IMR-90 (cell line): ENCODE measurements at regions not wholly inside any gene's neighbourhood (a gene's known extent, or its start where the extent isn't known, plus 50 kb on each side); places are given as distances from the start of the nearest gene placed in this dataset.

ENCODE experiments used
- ATAC-seq: fragments of 200-7000 bp; cut with Tn5 transposase; 2 replicates; pipeline ENCODE4 v1.9.1; 2020; ENCODE audit warnings: low read depth, mild to moderate bottlenecking, moderate library complexity
- BruUV-seq: library from RNA; stranded (reverse); fragments of 400-500 nt; replicated peaks from 2 replicates; lab custom pipeline; 2021; lab: Mats Ljungman, UMichigan
- CTCF ChIA-PET: fragments of 300-600 bp; formaldehyde crosslinking; extraction: SDS; loops from one replicate; lab custom pipeline; 2021; ENCODE audit warnings: antibody characterized with exemption; lab: Yijun Ruan, JAX
- POLR2A ChIA-PET: fragments of 300-600 bp; sonication (Branson Sonifier 250); formaldehyde crosslinking; loops from one replicate; lab custom pipeline; 2022; ENCODE audit warnings: antibody characterized with exemption; ENCODE audit not compliant: unreplicated experiment; lab: Charles Lee
- DNase-seq: peaks from one replicate; pipeline ENCODE4 v3.0.0; 2013
- H2AFZ ChIP-seq: replicated peaks from 2 replicates; pipeline ENCODE3; 2013; ENCODE audit warnings: low read length, mild to moderate bottlenecking; ENCODE audit not compliant: poor library complexity
- H2AK5ac ChIP-seq: 2 replicates; pipeline ENCODE4 v1.6.1; 2013; ENCODE audit warnings: low read depth, low read length, inconsistent platforms
- H2AK9ac ChIP-seq: replicated peaks from 2 replicates; pipeline ENCODE3; 2013; ENCODE audit warnings: mild to moderate bottlenecking, low read depth, low read length, moderate library complexity; ENCODE audit not compliant: poor library complexity
- H2BK120ac ChIP-seq: 2 replicates; pipeline ENCODE4 v1.6.1; 2013; ENCODE audit warnings: low read depth, low read length, inconsistent platforms
- H2BK15ac ChIP-seq: 3 replicates; pipeline ENCODE4 v1.6.1; 2013; ENCODE audit warnings: low read depth, low read length, inconsistent platforms
- H2BK20ac ChIP-seq: 2 replicates; pipeline ENCODE4 v1.6.1; 2013; ENCODE audit warnings: low read depth, mild to moderate bottlenecking, inconsistent platforms, low read length, moderate library complexity
- H2BK5ac ChIP-seq: 2 replicates; pipeline ENCODE4 v1.6.1; 2013; ENCODE audit warnings: mild to moderate bottlenecking, low read depth, low read length, inconsistent platforms; ENCODE audit not compliant: poor library complexity, severe bottlenecking
- H3K14ac ChIP-seq: replicated peaks from 2 replicates; pipeline ENCODE4 v1.6.1; 2013; ENCODE audit warnings: low read depth, low read length, inconsistent platforms
- H3K18ac ChIP-seq: 2 replicates; pipeline ENCODE4 v1.6.1; 2013; ENCODE audit warnings: low read depth, low read length, control low read depth
- H3K23ac ChIP-seq: 2 replicates; pipeline ENCODE4 v1.6.1; 2013; ENCODE audit warnings: low read depth, low read length, inconsistent platforms
- H3K27ac ChIP-seq: 2 replicates; pipeline ENCODE4 v1.5.1; 2013; ENCODE audit warnings: mild to moderate bottlenecking, control low read depth, low read length; ENCODE audit not compliant: insufficient read depth
- H3K27me3 ChIP-seq: 2 replicates; pipeline ENCODE4 v1.6.1; 2013; ENCODE audit warnings: low read length; ENCODE audit not compliant: control insufficient read depth, insufficient read depth
- H3K36me3 ChIP-seq: 2 replicates; pipeline ENCODE4 v1.6.1; 2013; ENCODE audit warnings: low read length, mixed read lengths; ENCODE audit not compliant: control insufficient read depth, insufficient read depth
- H3K4ac ChIP-seq: 2 replicates; pipeline ENCODE4 v1.6.1; 2013; ENCODE audit warnings: low read depth, low read length, inconsistent platforms
- H3K4me1 ChIP-seq: 2 replicates; pipeline ENCODE4 v1.6.1; 2013; ENCODE audit warnings: low read length, mixed read lengths; ENCODE audit not compliant: control insufficient read depth, insufficient read depth
- H3K4me2 ChIP-seq: 2 replicates; pipeline ENCODE4 v1.6.1; 2013; ENCODE audit warnings: low read depth, mild to moderate bottlenecking, control low read depth, low read length, moderate library complexity
- H3K4me3 ChIP-seq: 2 replicates; pipeline ENCODE4 v1.5.1; 2013; ENCODE audit warnings: low read depth, mild to moderate bottlenecking, control low read depth, low read length, moderate library complexity; ENCODE audit not compliant: insufficient read depth
- H3K56ac ChIP-seq: 2 replicates; pipeline ENCODE4 v1.6.1; 2013; ENCODE audit warnings: low read length, inconsistent platforms; ENCODE audit not compliant: insufficient read depth; ENCODE audit errors: extremely low read depth
- H3K79me1 ChIP-seq, 2 experiments: 2 replicates each; pipeline ENCODE4 v1.6.1; 2013; ENCODE audit warnings: low read length in 2 of 2, inconsistent platforms in 1 of 2, low read depth in 1 of 2
- H3K9ac ChIP-seq: 2 replicates; pipeline ENCODE4 v1.6.1; 2013; ENCODE audit warnings: low read depth, low read length, control low read depth
- H3K9me1 ChIP-seq: 2 replicates; pipeline ENCODE4 v1.6.1; 2013; ENCODE audit warnings: low read length, inconsistent platforms; ENCODE audit not compliant: insufficient read depth
- H3K9me3 ChIP-seq: 2 replicates; pipeline ENCODE4 v1.6.1; 2013; ENCODE audit warnings: low read length; ENCODE audit not compliant: control insufficient read depth, insufficient read depth
- H4K20me1 ChIP-seq: 2 replicates; pipeline ENCODE4 v1.6.1; 2013; ENCODE audit warnings: low read length, inconsistent platforms; ENCODE audit not compliant: insufficient read depth
- H4K5ac ChIP-seq: 2 replicates; pipeline ENCODE4 v1.6.1; 2013; ENCODE audit warnings: mild to moderate bottlenecking, low read depth, low read length, control low read depth
- H4K8ac ChIP-seq, 2 experiments: 2 replicates each; pipeline ENCODE4 v1.6.1; 2013; ENCODE audit warnings: low read depth in 2 of 2, low read length in 2 of 2, control low read depth in 1 of 2, inconsistent platforms in 1 of 2
- H4K91ac ChIP-seq: 2 replicates; pipeline ENCODE4 v1.6.1; 2013; ENCODE audit warnings: low read depth, low read length, inconsistent platforms; ENCODE audit not compliant: insufficient read depth
- RCOR1 ChIP-seq: IDR thresholded peaks from 2 replicates; pipeline ENCODE4 v1.6.1; 2012; ENCODE audit warnings: mild to moderate bottlenecking, low read length, improper control_type of control experiment; ENCODE audit not compliant: insufficient replicate concordance
- USF2 ChIP-seq: fragments of 150-350 bp; IDR thresholded peaks from 2 replicates; pipeline ENCODE4 v1.6.1; 2017; ENCODE audit warnings: mild to moderate bottlenecking, antibody characterized with exemption, low read length, low read depth
- WGBS, 2 experiments: methylation state at CpG; one replicate each; pipeline versions ENCODE4 v1.1.5 to v1.1.7; 2013; ENCODE audit warnings: missing lambda C conversion rate in 2 of 2; ENCODE audit not compliant: insufficient read length in 1 of 2; ENCODE audit errors: extremely low coverage in 2 of 2; 5-methylcytosine and 5-hydroxymethylcytosine counted together
- dilution Hi-C: fragments of 300-500 bp; cut with HindIII; formaldehyde crosslinking; loops from one replicate; pipeline ENCODE4 v1.14.3; 2018; ENCODE audit warnings: low sequenced_read_pairs; ENCODE audit not compliant: unreplicated experiment
- in situ Hi-C: fragments of 300-500 bp; cut with MboI; formaldehyde crosslinking; loops from 3 replicates; pipeline ENCODE4 v1.14.3; 2019; ENCODE audit warnings: low sequenced_read_pairs, inconsistent platforms, mixed read lengths
- intact Hi-C: fragments of 100-400 bp; cut with micrococcal nuclease; formaldehyde crosslinking; loops from 2 replicates; pipeline ENCODE4 v1.10.0; 2022

DNA sequence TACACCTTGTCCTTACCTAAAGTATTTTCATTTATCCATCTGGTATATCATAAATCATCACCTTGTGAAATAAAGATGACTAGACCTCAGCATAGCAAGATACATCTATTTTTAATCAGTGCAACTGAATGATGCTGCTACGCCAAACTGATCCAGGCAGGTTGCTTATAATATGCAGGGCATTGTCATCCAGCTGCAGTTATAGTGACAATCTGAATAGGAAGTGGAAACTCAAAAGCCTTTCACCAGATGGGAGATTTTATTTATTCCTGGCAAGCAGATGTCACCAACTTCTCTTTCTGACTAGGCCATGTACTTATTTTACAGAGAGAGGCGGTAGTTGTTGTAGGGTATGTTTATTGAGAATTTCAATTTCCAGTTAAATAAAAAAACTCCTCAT, 747.3 kb downstream of the ADCYAP1 start:
- H3K27ac ChIP-seq = no peak overlapping the region
- no peak overlapping the region for H2BK15ac ChIP-seq
- ATAC-seq (no peak), DNase-seq (no peak)
- in situ Hi-C loops (no loop called here), dilution Hi-C loops (no loop called here), intact Hi-C loops (no loop called here)
- H3K4ac ChIP-seq = no peak overlapping the region
- H3K23ac ChIP-seq = no peak overlapping the region
- H3K9me3 ChIP-seq = peaks cover 2% of the 10 kb centered on the region; the same call in 1 of the 2 replicates
- no peak overlapping the region for H4K8ac ChIP-seq
- no peak overlapping the region for H3K56ac ChIP-seq
- CTCF ChIA-PET = no interaction called here
- no peak overlapping the region for H3K4me2 ChIP-seq
- no peak overlapping the region for H2BK120ac ChIP-seq
- H3K36me3 ChIP-seq = no peaks in the 10 kb centered on the region
- H2BK5ac ChIP-seq = no peak overlapping the region
- H3K18ac ChIP-seq = no peak overlapping the region
- H3K14ac ChIP-seq = no peak overlapping the region
- no peak overlapping the region for H2AK9ac ChIP-seq
- POLR2A ChIA-PET = no interaction called here
- TF ChIP-seq RCOR1 (no peak), USF2 (no peak)
- H2BK20ac ChIP-seq = no peak overlapping the region
- no peak overlapping the region for H4K5ac ChIP-seq
- H4K91ac ChIP-seq = no peak overlapping the region
- BruUV-seq = no TSS peak
- WGBS, 2 experiments = no CpG with 5 or more reads among the region's 2 CpGs
- no peak overlapping the region for H2AK5ac ChIP-seq
- no peaks in the 10 kb centered on the region for H3K9me1 ChIP-seq
- H3K27me3 ChIP-seq = no peaks in the 10 kb centered on the region
- no peaks in the 10 kb centered on the region for H3K79me1 ChIP-seq
- H2AFZ ChIP-seq = no peak overlapping the region
- H3K4me1 ChIP-seq = no peaks in the 10 kb centered on the region
- H3K9ac ChIP-seq = no peak overlapping the region
- H3K4me3 ChIP-seq = no peak overlapping the region
- no peaks in the 10 kb centered on the region for H4K20me1 ChIP-seq
